NOMO-1 treated with dmso at 0.1 percent for 144 hours (cell line): ENCODE measurements at regions not wholly inside any gene's neighbourhood (a gene's known extent, or its start where the extent isn't known, plus 50 kb on each side); places are given as distances from the start of the nearest gene placed in this dataset.

Experiments
- DNase-seq: peaks from one replicate; lab custom pipeline; 2025; ENCODE audit not compliant: unreplicated experiment; lab: John Stamatoyannopoulos, UW

DNA sequence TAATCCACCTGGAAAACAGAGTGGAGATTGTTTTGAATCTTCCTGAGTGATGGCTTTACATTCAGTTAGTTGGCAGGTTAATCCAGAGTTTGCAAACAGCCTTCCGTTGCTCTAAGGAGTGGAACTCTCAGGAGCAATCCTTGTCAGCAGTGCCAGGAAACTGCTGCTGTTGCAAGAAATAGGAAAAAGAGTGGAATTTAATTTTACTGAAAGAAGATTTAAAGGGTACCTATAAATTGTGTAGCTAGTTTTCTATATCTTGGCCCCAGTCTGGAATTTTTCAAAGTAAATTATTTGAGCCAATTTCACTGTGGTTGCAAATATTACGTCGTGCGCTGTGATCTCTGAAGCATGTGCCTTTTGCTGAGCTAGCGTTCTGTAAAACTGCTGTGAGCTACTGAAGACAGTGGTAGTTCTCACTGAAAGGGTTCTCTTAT is 55.5 kb upstream of the SLC5A12 start:
- DNase-seq, result no peak

DNA sequence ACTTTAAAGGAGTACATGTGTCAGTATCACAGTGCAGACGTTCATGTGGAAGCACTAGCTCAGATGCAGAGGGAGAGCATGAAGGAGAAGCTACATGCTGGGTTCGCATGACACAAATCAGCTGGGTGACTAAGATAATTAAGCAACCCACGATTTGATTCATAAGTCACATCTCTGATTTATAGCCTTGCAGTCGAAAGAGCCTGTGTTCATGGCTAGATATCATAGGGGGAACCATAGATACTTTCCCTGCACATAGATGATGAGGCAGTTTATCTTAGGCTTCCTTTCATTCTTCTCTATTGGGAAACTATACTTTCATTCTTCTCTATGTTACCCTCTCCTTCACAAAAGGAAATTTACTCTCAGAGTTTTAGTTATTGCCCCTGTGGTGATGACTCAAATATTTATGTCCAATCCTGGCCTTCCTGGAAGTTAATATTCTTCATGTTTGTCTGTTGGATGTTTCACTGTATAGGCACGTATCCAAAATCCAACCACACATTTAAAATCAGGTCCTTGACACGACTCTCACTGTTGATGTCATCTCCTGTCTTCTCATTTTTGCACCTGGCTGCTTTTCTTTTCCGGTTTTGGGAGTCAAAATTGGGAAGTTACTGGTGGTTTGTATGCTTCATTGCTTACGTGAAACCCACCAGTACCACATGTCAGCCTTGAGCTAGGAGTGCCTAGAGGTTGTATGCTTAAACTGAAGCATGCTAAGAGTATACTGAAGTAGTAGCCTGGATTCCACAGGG is 56.3 kb upstream of the SLC5A12 start:
- peak; percentile 1 for DNase-seq

DNA sequence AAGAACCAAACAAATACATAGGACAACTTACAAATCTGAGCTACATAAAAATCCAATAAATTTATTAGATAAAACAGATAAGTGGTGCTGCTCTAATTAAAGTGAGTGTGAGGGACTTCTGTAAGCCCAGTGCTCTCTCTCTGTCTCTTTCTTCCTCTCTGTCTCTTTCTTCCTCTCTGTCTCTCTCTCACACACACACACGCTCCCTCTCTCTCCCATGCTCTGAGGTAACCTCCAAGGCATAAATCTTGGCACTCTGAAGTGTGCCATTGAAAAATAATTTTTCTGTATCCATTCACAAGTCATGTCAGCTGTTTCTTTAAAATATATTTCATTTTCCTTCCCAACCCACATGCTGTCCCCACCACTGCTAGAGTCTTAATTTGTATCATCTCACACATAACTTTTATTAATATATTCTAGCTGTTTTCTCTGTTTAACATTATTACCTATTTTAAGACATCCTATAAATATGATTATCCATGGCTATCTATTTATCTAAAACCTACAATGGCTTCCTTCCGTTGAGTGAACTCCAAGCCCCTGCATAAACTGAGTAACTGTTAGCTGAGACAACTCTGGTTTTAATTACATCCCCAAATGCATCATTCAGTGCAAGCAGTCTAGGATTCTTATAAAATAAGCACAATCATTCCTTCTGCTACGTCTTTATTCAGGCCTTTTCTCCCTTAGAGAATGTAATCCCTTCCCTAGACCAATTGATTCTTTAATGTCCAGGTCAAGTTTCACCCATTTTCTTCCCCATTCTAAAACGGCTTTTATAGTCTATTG is 57.4 kb upstream of the SLC5A12 start:
- no peak for DNase-seq

DNA sequence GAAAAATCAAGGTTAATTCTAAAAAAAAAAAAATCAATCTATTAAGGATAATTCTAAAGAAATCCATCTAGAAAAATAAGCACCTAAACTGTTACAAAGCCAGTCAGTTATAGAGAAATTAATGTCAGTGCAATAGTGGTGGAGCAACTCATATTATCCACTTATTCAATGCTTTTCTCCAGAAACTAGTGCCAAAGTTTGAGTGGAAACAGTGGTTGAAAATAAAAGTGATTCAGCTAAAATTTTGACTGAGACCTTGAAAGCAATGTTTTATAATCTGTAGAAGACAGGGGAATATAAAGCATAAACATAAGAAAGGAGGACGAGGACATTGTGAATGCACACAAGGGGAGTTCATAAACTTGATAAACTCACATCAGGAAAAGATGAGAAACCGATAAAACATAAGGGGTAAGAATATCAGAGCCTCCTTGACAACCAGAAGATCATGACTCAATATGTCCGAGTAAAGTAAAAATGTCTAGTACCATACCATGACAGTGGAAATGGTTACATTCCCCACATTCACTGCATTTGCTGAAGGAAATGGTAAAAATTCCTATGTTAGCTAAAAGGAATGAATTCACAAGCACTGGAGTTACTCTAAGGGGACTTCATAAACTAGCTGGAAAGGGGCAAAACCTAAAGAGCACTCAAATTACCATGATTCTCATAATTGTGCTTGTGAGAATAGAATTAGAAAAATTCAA is 58.7 kb upstream of the SLC5A12 start:
- no peak for DNase-seq

DNA sequence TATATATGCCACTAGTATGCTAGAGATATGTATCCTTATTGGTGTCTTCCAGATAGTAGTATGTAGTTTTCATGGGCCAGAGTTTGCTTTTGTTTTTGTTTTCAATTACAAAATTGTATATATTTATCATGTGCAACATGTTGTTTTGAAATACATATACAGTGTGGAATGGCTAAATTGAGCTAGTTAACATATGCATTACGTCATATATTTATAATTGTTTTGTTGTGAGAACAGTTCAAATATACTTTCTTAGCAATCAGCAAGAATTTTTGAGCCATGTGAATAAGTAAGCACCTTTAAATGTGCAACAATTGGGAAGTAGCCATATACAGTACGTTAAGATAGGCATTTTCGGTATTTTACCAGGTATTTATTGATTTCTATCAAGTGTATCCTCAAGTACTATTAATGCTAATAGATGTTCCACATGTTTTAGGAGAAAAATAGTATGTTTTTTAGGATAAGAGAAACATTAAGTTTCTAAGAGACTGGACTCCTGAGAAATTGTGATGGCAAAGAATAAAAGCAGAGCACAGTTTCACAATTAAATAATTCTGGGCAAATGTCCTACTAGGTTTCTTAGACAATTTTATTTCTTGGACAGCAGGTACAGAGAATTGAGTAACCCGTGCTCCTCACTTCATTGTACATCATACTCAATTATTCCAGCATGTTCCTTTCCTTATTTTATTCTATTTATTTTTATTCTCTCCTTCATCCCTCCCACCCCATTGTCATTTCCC is 60.5 kb upstream of the SLC5A12 start:
- no peak for DNase-seq

DNA sequence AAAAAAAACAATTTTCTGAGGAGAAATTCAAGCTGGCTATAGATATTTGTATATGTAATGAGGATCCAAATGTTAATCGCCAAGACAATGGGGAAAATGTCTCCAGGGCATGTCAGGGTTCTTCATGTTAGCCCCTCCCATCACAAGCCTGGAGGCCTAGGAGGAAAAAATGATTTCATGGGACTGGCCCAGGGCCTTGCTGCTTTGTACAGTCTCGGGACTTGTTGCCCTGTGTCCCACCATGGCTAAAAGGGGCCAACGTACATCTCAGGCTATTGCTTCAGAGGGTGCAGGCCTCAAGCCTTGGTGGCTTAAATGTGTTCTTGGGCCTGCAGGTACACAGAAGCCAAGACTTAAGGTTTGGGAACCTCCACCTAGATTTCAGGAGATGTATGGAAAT is 62.1 kb upstream of the SLC5A12 start:
- DNase-seq, result no peak

DNA sequence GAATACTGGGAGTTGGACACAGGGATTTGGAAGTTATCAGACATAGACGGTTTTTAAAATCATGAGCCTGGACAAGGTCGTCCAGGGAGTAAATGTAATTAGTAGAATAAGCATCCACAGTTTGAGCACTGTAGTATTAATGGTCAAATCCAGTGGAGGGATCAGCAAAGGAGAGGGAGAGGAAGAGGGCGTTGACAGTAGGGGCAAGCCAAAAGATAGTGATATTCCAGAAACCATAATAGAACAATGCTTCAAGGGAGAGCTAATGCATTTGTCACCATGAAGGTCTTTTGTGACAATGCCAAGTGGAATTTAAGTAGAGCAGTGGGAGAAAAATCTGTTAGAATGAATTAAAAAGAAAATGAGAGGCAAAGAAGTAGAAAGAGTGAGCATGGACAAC is 68.9 kb upstream of the SLC5A12 start:
- no peak for DNase-seq

DNA sequence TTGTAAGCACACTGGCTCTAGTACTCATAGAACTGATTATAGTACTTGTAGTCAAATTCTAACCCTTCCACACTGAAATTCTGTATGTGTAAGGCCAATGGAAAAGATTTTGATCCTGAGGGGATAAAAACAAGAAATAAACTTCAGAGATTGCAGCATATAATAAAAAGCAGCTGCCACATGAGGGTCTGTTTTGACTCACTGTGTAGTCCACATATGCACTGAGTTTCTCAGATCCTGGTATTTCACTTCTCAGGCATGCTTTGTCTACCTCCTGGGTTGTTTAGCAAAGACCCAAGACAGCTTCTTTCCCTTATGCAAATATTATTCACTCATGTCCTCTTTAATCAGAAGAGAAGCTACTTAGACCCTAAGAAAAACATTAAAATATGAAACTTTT is 71.1 kb upstream of the SLC5A12 start:
- no peak for DNase-seq

DNA sequence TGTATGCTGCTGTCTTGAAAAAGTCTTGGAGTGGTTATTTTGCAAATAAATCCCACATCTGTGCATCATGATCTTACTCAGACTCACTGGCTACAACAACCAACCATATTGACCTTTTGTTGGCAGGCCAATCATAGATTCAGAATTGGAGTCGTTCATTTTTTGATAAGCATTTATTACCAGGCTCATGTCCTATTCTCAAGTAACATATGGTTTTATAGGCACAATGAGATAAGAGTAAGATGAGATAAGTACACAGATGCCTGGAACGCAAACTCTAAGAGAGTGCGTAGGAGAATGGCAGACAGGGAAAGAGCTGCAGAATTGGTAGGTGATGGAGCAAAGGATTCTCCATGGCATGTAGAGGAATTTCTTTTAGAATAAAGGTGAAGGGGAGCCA is 71.6 kb upstream of the SLC5A12 start:
- no peak for DNase-seq

DNA sequence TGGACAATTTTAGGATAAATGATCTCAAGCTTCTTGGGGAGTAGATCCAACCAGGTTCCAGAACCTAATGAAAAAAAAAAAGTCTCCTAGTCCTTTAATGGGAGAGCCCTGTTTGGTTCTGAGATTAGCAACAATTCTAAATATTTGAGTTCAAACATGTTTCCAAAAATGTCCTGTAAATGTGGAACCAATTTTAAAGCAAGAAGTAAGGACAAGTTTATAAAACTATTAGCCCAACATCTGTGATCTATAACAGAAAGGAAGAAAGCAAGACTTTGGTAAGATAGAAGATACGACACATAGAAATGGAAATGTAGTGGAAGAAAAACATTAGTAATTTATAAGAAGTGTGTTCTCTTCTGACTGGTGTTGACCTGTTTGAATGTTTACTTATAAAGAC is 79.7 kb upstream of the SLC5A12 start:
- DNase-seq, result no peak

DNA sequence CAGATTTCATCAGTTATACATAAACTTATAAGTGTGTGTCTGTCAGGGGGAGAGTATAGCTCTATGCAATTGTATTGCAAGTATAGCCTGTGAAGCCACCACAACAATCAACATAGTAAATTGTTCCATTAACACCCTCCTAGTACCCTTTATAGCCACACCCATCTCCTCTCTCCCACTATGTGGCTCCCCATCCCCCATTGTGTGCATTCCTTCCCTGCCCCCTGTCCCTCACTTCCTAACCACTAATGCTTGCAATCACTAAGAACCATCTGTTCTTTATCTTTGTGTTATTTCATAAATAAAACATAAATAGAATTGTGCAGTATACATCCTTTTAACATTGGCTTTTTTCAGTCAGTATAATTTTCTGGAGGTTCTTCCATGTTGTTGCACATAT is 83.1 kb upstream of the SLC5A12 start:
- no peak for DNase-seq

DNA sequence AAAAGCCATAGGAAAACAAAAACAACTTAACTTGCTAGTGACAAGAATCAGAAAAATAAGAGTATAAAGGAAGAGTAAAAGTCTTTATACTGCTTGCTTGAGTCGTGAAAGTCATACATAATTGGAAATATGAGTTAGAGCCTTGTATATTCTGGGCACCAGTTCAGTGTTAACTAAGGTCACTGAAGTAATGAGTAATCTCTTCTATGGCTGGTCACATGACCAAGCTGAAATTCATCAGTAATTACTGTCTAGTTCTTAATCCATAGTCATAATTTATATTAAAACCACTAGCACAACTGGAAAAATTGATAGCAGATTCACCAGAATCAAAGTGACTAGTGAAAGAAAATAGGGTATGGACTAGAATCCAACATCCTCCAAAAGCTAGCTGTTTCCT is 84.4 kb upstream of the SLC5A12 start:
- no peak for DNase-seq

DNA sequence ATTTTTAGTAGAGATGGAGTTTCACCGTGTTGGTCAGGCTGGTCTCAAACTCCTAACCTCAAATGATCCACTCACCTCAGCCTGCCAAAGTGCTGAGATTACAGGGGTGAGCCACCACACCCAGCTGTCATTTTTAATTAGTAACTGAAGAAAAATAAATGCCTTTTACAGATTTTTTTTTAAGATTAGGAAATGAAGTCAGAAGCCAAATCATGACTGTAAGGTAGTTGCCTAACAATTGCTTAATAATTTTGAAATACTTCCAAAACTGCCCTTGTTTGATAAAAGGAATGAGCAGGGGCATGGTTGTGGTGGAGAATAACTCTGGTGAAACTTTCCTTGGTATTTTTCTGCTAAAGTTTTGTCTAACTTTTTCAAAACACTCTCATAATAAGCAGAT is 98.9 kb upstream of the SLC5A12 start:
- no peak for DNase-seq

DNA sequence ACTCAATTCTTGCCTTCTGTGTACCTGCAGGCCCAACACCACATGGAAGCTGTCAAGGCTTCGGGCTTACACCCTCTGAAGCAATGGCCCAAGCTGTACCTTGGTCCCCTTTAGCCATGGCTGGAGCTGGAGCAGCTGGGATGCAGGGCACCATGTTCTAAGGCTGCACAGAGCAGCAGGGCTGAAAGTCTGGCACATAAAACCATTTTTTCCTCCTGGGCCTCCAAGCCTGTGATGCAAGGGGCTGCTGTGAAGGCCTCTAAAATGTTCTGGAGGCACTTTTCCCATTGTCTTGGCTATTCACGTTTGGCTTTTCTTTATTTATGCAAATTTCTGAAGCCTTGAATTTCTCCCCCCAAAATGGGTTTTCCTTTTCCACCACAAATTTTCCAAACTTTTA is 102.1 kb upstream of the SLC5A12 start:
- no peak for DNase-seq

DNA sequence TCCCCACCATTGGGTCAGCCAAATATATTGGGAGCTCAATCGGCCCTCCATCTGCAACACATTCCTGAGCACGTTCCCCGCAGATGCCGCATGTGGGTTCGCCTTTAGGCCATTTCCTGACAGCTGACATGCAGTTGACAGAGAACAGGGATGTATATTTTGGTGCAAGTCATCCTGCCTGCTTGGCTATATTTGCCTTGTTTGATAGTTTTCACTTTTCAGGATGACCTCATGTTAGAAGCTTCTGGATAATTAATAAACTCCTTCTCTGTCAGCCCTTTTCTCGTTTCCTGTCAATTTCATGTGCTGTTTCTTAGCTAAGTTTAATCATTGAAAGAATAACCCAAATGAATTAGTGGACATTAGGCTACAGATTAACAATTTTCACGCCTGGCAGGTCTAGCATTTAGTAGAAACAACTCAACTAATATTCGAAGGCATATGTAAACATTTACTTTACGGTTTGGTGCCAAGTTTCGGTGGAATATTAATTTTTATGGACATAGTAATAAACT is 105.8 kb upstream of the SLC5A12 start:
- no peak for DNase-seq

DNA sequence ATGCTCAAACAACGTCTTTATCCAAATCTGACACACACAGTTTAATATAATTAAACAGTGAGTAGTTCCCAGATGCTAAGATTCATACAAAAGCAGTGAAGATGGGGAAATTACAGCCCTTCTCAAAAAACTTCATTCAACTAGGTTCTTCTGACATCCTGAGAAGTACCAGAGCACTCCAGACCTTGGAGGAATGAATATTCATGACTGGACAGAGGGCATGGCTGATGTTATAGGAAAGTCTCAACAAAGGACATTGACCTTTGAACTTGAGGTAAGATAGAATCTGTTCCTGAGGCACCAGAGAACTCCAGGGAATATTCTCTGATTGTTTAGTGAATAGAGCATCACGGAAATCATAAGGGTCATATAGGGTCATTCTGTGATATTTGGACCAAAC is 106.4 kb upstream of the SLC5A12 start:
- no peak for DNase-seq

DNA sequence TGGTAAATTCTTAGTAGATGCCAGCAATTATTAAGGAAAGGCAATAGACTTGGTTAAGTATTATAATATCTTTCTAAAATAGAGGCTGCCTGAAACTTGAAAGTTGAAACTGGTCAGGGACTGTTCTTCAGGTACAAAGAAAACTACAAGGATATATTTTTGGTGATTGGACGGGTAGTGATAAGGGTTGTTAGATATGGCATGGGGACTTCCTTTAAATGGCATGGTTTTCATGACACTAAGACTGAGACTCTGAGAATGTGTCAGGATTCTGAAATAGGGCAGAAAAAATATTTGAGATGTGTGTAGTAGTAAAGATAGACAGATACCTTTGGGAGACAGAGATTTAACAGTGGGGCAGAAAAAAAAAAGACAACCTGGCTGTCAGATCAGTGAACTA is 108.4 kb upstream of the SLC5A12 start:
- no peak for DNase-seq

DNA sequence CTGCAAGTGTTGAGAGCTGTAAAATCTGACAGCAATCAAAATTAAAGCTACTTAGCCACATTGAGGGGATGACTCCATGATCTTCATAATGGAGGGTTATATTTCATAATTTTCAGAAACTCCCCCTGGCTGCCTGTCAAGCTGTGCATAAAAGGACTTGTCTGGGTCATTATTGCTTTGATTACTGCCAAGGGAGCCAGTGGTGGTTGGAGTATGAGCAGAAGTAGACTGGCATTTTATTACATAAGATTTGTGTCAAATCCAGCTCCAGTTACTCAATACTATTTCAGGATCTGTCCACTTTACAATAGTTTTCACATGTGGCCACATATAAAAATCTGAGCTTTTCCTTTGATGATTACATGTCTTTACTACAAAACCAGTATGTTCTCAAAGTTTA is 108.9 kb upstream of the SLC5A12 start:
- DNase-seq, result no peak

DNA sequence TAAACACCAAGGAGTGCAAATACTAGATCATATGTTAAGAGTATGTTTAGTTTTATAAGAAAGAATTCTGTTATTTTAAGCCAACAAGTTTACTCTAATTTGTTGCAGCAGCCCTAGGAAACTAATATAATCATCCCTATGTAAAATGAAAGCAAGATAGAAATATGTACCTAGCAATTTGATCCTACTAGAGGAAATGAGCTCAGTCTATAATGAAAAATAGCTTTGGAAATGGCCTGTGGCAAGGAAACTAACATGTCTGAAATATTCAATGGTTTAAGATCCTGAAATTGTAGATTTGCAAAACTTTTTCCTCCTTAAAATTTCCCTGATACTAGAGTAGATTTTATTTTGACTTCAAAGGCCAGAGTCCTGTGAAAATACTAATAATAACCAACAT is 112.7 kb upstream of the SLC5A12 start:
- no peak for DNase-seq

DNA sequence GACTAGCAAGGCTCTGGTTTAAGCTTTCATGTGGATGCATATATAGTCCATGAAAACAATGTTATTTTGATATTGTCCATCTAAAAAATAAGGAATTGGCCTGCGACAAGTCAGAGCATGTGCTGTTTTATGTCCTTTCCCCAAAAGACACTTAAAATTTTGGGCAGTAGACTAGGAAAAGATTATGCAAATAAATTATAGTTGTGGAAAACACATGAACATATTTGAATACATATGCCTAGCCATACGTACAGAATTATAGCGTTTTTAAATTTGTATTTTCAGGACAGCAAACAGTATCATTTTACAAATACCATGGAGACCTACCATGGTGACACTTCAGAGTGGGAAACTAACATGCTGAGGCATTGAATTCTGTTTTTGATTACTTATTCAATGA is 113.8 kb upstream of the SLC5A12 start:
- no peak for DNase-seq

DNA sequence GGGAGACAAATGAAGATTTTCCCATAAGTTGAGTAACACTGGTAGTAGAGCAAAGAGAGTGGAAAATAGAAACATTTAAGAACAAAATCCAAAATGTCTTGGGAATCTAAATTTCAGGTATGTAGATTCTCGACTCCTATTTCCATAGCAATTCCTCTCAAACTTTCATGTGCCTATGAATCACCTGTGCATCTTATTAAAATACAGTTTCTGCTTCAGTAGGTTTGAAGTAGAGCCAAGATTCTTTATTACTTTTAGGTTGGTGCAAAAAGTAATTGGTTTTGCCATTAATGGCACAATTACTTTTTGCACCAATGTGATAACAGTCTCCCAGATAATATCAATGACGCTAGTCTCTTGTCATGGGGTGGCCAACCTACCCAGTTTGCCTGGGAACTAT is 115.3 kb upstream of the SLC5A12 start:
- DNase-seq, result no peak
